K562 (cell line): ENCODE measurements at regions not wholly inside any gene's neighbourhood (a gene's known extent, or its start where the extent isn't known, plus 50 kb on each side); places are given as distances from the start of the nearest gene placed in this dataset.
A peak's percentile ranks its signal among the peaks of the same experiment; 100 is the strongest.

Experiments used
- ATAC-seq: fragments of 200-7000 bp; cut with Tn5 transposase; 3 replicates; pipeline ENCODE4 v1.9.1; 2020; ENCODE audit warnings: moderate library complexity
- BruUV-seq: library from RNA; stranded (reverse); fragments of 400-500 nt; replicated peaks from 2 replicates; lab custom pipeline; 2021; lab: Mats Ljungman, UMichigan
- CTCF ChIA-PET: fragments of 300-600 bp; formaldehyde crosslinking; extraction: SDS; loops from one replicate; lab custom pipeline; 2021; ENCODE audit warnings: low intra/inter-chr PET ratio; lab: Yijun Ruan, JAX
- POLR2A ChIA-PET: fragments of 300-600, 350-650 bp; sonication (Branson Sonifier 250); formaldehyde crosslinking; extraction: SDS; loops from one replicate; lab custom pipeline; 2021; ENCODE audit warnings: antibody characterized with exemption, inconsistent platforms; lab: Yijun Ruan, JAX
- DNase-seq, 4 experiments: peaks; one replicate each; pipeline versions ENCODE4 v3.0.0 to v3.0.0-alpha.2; 2011 to 2018; ENCODE audit warnings: low spot score in 3 of 4, mixed read lengths in 3 of 4; ENCODE audit errors: extremely low read depth in 1 of 4
- FAIRE-seq: peaks from 2 replicates; lab custom pipeline; 2011; peaks lifted over from hg19 to GRCh38; lab: Jason Lieb, UNC
- H2AFZ ChIP-seq: 2 replicates; pipeline ENCODE4 v1.6.0; 2011; ENCODE audit warnings: low read depth, low read length, control low read depth, inconsistent platforms
- H3K27ac ChIP-seq: fragments of 200-600 bp; 3 replicates; pipeline ENCODE4 v1.8.0; 2011; ENCODE audit warnings: low read depth, mild to moderate bottlenecking, control low read depth, inconsistent platforms, low read length, moderate library complexity, mixed read lengths; ENCODE audit errors: extremely low read depth
- H3K27me3 ChIP-seq, 2 experiments: fragments of 300-600 bp in 1 of 2; 2 replicates in 1 of 2; 3 replicates in 1 of 2; pipeline versions ENCODE4 v1.6.0 to v1.8.0; 2011; ENCODE audit warnings: inconsistent platforms in 2 of 2, low read length in 2 of 2, mild to moderate bottlenecking in 1 of 2, mixed read lengths in 1 of 2, moderate library complexity in 1 of 2; ENCODE audit not compliant: control insufficient read depth in 2 of 2, insufficient read depth in 2 of 2
- H3K36me3 ChIP-seq: fragments of 300-600 bp; 3 replicates; pipeline ENCODE4 v1.8.0; 2011; ENCODE audit warnings: mild to moderate bottlenecking, low read length, inconsistent platforms; ENCODE audit not compliant: control insufficient read depth, insufficient read depth
- H3K4me1 ChIP-seq, 2 experiments: fragments of 200-600 bp in 1 of 2; replicated peaks in 1 of 2; 2 replicates in 1 of 2; 3 replicates in 1 of 2; pipeline versions ENCODE4 v1.5.1 to v1.8.0; 2011; ENCODE audit warnings: inconsistent platforms in 2 of 2, low read length in 2 of 2, mild to moderate bottlenecking in 1 of 2, mixed read lengths in 1 of 2, moderate library complexity in 1 of 2; ENCODE audit not compliant: control insufficient read depth in 2 of 2, insufficient read depth in 2 of 2
- H3K4me2 ChIP-seq: 2 replicates; pipeline ENCODE4 v1.6.1; 2011; ENCODE audit warnings: low read length, control low read depth, inconsistent platforms, mixed read lengths; ENCODE audit not compliant: insufficient read depth
- H3K4me3 ChIP-seq: fragments of 200-600 bp; sonication (generic), shearing (Covaris generic); 2 replicates; pipeline ENCODE4 v1.5.1; 2016; ENCODE audit warnings: control low read depth, inconsistent platforms
- H3K79me2 ChIP-seq: fragments of 200-600 bp; 3 replicates; pipeline ENCODE4 v1.8.0; 2011; ENCODE audit warnings: low read length, inconsistent platforms; ENCODE audit not compliant: control insufficient read depth, insufficient read depth
- H3K9ac ChIP-seq, 2 experiments: 2 replicates each; pipeline versions ENCODE4 v1.6.0 to v1.6.1; 2011; ENCODE audit warnings: low read depth in 2 of 2, low read length in 2 of 2, control low read depth in 1 of 2, inconsistent platforms in 1 of 2, mild to moderate bottlenecking in 1 of 2, mixed read lengths in 1 of 2; ENCODE audit not compliant: insufficient read depth in 1 of 2
- H3K9me1 ChIP-seq: one replicate; pipeline ENCODE4 v1.6.0; 2011; ENCODE audit warnings: inconsistent platforms, mild to moderate bottlenecking, low read length, moderate library complexity; ENCODE audit not compliant: control insufficient read depth, insufficient read depth
- H3K9me3 ChIP-seq: replicated peaks from 2 replicates; pipeline ENCODE4 v1.5.1; 2011; ENCODE audit warnings: low read depth, low read length, inconsistent platforms; ENCODE audit not compliant: control insufficient read depth, insufficient read depth
- H4K20me1 ChIP-seq: replicated peaks from 2 replicates; pipeline ENCODE4 v1.6.1; 2011; ENCODE audit warnings: low read length, inconsistent platforms, mixed read lengths; ENCODE audit not compliant: control insufficient read depth, insufficient read depth
- BRD4 ChIP-seq: fragments of 200-600 bp; sonication (generic); IDR thresholded peaks from 2 replicates; pipeline ENCODE4 v1.6.1; 2017; ENCODE audit warnings: inconsistent platforms
- L3MBTL2 ChIP-seq: fragments of 450-650 bp; IDR thresholded peaks from 2 replicates; pipeline ENCODE4 v1.6.1; 2016; ENCODE audit warnings: mild to moderate bottlenecking, moderate library complexity
- MXI1 ChIP-seq: IDR thresholded peaks from 2 replicates; pipeline ENCODE4 v1.6.1; 2011; ENCODE audit warnings: low read depth, mild to moderate bottlenecking, improper control_type of control experiment, low read length
- PTTG1 ChIP-seq: fragments of 450-650 bp; IDR thresholded peaks from 2 replicates; pipeline ENCODE4 v1.6.1; 2016; ENCODE audit warnings: low read depth, mild to moderate bottlenecking, missing genetic modification characterization, missing compliant biosample characterization
- PYGO2 ChIP-seq: fragments of 450-650 bp; IDR thresholded peaks from 2 replicates; pipeline ENCODE4 v1.6.1; 2016; ENCODE audit warnings: mild to moderate bottlenecking, missing genetic modification characterization, moderate library complexity, missing compliant biosample characterization
- ZNF184 ChIP-seq: sonication (generic); formaldehyde crosslinking; IDR thresholded peaks from 2 replicates; pipeline ENCODE4 v1.5.0; 2020; ENCODE audit warnings: missing genetic modification reagents
- ZNF239 ChIP-seq: fragments of 250-450 bp; sonication (Bioruptor Pico); IDR thresholded peaks from 2 replicates; pipeline ENCODE4 v1.4.0; 2020; ENCODE audit warnings: mild to moderate bottlenecking
- WGBS: fragments of 100-300 bp; shearing (Covaris generic); methylation state at CpG from one replicate; pipeline ENCODE4 v1.1.6; 2016; ENCODE audit warnings: low coverage, mixed read lengths; ENCODE audit not compliant: insufficient coverage; ENCODE audit errors: missing lambda C conversion rate; 5-methylcytosine and 5-hydroxymethylcytosine counted together
- in situ Hi-C: fragments of 300-500 bp; cut with MboI; formaldehyde crosslinking; loops from 4 replicates; pipeline ENCODE4 v1.15.0; 2018; ENCODE audit warnings: inconsistent platforms, mixed read lengths
- intact Hi-C: fragments of 100-400 bp; cut with micrococcal nuclease; formaldehyde crosslinking; loops from 2 replicates; pipeline ENCODE4 v1.14.2; 2022
- TF ChIP-seq, protein P1 (sequence below): IDR thresholded peaks from 2 replicates; pipeline ENCODE4 v1.6.1; 2016; ENCODE audit warnings: missing genetic modification characterization, missing compliant biosample characterization
- TF ChIP-seq, protein P2 (sequence below), 3 experiments: IDR thresholded peaks in 2 of 3; conservative IDR thresholded peaks in 1 of 3; 2 replicates each; pipeline ENCODE4 v1.5.1; 2011 to 2012; ENCODE audit warnings: low read length in 3 of 3, mild to moderate bottlenecking in 3 of 3, control low read depth in 2 of 3, improper control_type of control experiment in 1 of 3, inconsistent platforms in 1 of 3, low read depth in 1 of 3, mixed read lengths in 1 of 3, moderate library complexity in 1 of 3; ENCODE audit not compliant: insufficient read depth in 2 of 3

DNA sequence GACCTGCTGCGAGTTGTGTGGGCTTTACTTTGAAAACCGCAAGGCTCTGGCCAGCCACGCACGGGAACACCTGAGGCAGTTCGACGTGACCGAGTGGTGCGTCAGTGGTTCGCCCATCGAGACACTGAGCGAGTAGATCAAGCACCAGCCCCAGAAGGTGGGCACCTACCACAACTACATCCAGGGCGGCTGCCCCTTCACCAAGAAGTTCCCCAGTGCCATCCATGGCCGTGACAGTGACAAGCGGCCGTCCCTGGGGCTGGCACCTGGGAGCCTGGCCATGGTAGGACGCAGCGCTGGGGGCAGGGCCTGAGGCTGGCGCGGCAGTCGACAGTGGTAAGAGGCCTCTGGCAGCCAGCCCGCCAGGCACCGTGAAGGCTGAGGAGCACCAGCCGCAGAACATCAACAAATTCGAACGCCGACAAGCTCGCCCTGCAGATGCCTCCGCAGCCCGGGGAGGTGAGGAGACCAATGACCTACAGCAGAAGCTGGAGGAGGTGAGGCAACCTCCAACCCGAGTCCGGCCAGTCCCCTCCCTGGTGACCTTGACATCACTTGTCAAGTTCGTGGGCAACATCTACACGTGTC, 545.2 kb upstream of the CCDC179 start (continued):
- TF ChIP-seq PTTG1 (no peak), PYGO2 (no peak), ZNF239 (CRISPR knock-in tag) (no peak), MXI1 (no peak), BRD4 (no peak), L3MBTL2 (no peak)
- TF ChIP-seq, protein P1, sequence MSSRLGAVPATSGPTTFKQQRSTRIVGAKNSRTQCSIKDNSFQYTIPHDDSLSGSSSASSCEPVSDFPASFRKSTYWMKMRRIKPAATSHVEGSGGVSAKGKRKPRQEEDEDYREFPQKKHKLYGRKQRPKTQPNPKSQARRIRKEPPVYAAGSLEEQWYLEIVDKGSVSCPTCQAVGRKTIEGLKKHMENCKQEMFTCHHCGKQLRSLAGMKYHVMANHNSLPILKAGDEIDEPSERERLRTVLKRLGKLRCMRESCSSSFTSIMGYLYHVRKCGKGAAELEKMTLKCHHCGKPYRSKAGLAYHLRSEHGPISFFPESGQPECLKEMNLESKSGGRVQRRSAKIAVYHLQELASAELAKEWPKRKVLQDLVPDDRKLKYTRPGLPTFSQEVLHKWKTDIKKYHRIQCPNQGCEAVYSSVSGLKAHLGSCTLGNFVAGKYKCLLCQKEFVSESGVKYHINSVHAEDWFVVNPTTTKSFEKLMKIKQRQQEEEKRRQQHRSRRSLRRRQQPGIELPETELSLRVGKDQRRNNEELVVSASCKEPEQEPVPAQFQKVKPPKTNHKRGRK (tag), result no peak

DNA sequence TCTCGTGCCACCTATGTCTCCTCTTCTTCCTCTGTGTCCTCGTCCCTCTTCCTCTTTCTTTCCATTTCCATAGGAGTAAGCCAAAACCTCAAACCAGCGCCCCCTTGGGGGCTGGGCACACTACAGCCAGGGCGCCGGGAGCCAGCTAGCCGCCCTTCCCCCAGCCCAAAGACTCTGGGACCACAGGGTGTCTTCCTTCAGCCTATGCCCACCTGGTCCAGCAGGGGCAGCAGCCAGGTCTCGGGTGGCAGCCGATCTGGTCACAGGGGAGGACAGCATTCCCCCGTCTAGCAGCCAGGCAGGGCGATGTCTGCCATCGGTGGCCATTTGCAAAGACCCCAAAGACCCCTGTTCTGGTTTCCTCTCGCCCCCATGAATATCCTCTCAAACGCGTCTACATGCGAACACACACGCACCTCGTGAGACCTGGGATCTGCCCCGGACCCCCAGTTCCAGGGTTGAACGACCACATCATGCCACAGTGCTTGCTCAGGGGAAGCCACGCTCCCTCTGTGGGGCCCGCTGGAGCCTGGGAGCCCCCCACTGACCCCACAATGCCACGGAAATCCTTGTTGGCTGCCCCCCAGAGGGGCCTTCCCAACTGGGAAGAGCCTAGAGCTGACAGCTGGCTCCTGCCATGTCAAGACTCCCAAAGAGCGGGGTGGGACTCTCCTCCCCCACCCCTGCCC, 546.0 kb upstream of the CCDC179 start:
- no peak overlapping the region for H3K27ac ChIP-seq
- ChIA-PET CTCF (no interaction called here), POLR2A (no interaction called here)
- H3K79me2 ChIP-seq, result no peaks in the 10 kb centered on the region
- ATAC-seq (0 out of 3 replicates have a peak, but pooled peaks have one; percentile 32), FAIRE-seq (no peak), DNase-seq (peak in 1 of 4 experiments; percentile 1)
- WGBS, result 5% methylated on average over 13 of the region's 23 CpGs
- H3K9me3 ChIP-seq, result no peaks in the 10 kb centered on the region
- no TSS peak for BruUV-seq
- H3K9ac ChIP-seq, result no peak overlapping the region
- H3K36me3 ChIP-seq, result no peaks in the 10 kb centered on the region
- no peak overlapping the region for H3K4me3 ChIP-seq
- TF ChIP-seq ZNF184 (CRISPR knock-in tag), result no peak
- TF ChIP-seq, protein P2, sequence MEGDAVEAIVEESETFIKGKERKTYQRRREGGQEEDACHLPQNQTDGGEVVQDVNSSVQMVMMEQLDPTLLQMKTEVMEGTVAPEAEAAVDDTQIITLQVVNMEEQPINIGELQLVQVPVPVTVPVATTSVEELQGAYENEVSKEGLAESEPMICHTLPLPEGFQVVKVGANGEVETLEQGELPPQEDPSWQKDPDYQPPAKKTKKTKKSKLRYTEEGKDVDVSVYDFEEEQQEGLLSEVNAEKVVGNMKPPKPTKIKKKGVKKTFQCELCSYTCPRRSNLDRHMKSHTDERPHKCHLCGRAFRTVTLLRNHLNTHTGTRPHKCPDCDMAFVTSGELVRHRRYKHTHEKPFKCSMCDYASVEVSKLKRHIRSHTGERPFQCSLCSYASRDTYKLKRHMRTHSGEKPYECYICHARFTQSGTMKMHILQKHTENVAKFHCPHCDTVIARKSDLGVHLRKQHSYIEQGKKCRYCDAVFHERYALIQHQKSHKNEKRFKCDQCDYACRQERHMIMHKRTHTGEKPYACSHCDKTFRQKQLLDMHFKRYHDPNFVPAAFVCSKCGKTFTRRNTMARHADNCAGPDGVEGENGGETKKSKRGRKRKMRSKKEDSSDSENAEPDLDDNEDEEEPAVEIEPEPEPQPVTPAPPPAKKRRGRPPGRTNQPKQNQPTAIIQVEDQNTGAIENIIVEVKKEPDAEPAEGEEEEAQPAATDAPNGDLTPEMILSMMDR (IDR thresholded peaks at IDR 0.05 in 2 of 3, conservative IDR thresholded peaks at IDR 0.05 in 1 of 3; ENCODE audit: insufficient read depth in 2 of 3, low read depth in 1 of 3, low read length in 3 of 3), result peak in 1 of 3 experiments; percentile 2; a peak in 1 of 6 replicates
- intact Hi-C loops (no loop called here), in situ Hi-C loops (no loop called here)
- H4K20me1 ChIP-seq, result no peaks in the 10 kb centered on the region
- no peaks in the 10 kb centered on the region for H3K4me1 ChIP-seq
- H3K4me2 ChIP-seq, result no peak overlapping the region
- H3K9me1 ChIP-seq, result no peaks in the 10 kb centered on the region
- H3K27me3 ChIP-seq, result no peaks in the 10 kb centered on the region
- H2AFZ ChIP-seq, result no peak overlapping the region
